ENCODE measurements at regions not wholly inside any gene's neighbourhood (a gene's known extent, or its start where the extent isn't known, plus 50 kb on each side); places are given as distances from the start of the nearest gene placed in this dataset.

GRCh38 chr11:81033779-81034540 is 1593.1 kb upstream of the TENM4 start:
- Mint-ChIP-seq H3K4me3 (no peak overlapping the region), H3K4me1 (ENCODE audit: low read depth) (no peaks in the 10 kb centered on the region), H3K27ac (no peak overlapping the region), H3K9me3 (peaks cover 15% of the 10 kb centered on the region), H3K36me3 (ENCODE audit: low read depth) (no peaks in the 10 kb centered on the region), H3K27me3 (no peaks in the 10 kb centered on the region)
- intact Hi-C loops (cut with micrococcal nuclease) = no loop called here
- ATAC-seq (no peak), DNase-seq (no peak)
- ChIA-PET CTCF (no interaction called here), POLR2A (no interaction called here)
- no peak for TF ChIP-seq CTCF (IDR thresholded peaks at IDR 0.05)

- no peak for TF ChIP-seq CTCF (IDR thresholded peaks at IDR 0.05)
- Mint-ChIP-seq H3K9me3 (peaks cover 13% of the 10 kb centered on the region), H3K27ac (no peak overlapping the region), H3K36me3 (ENCODE audit: low read depth) (no peaks in the 10 kb centered on the region), H3K4me1 (ENCODE audit: low read depth) (no peaks in the 10 kb centered on the region), H3K4me3 (no peak overlapping the region), H3K27me3 (no peaks in the 10 kb centered on the region)
- no peak for ATAC-seq
- intact Hi-C loops (cut with micrococcal nuclease) = no loop called here
- no peak for DNase-seq
- ChIA-PET CTCF (no interaction called here), POLR2A (no interaction called here)
Measured at GRCh38 chr11:81032906-81033305, 1592.1 kb upstream of the TENM4 start.

- Mint-ChIP-seq H3K4me1 (ENCODE audit: low read depth) (no peaks in the 10 kb centered on the region), H3K4me3 (no peak overlapping the region), H3K27ac (no peak overlapping the region), H3K9me3 (peaks cover 3% of the 10 kb centered on the region), H3K36me3 (ENCODE audit: low read depth) (no peaks in the 10 kb centered on the region), H3K27me3 (no peaks in the 10 kb centered on the region)
- TF ChIP-seq CTCF (IDR thresholded peaks at IDR 0.05) = no peak
- ChIA-PET POLR2A (no interaction called here), CTCF (no interaction called here)
- intact Hi-C loops (cut with micrococcal nuclease) = no loop called here
- no peak for DNase-seq
- ATAC-seq = no peak
Measured at GRCh38 chr11:81030186-81030585, 1589.4 kb upstream of the TENM4 start.

GRCh38 chr11:81026032-81026431 is 1585.2 kb upstream of the TENM4 start:
- TF ChIP-seq CTCF (IDR thresholded peaks at IDR 0.05) = no peak
- H3K27ac Mint-ChIP-seq = no peak overlapping the region
- POLR2A ChIA-PET = no interaction called here

GRCh38 chr11:81022057-81022456 is 1581.2 kb upstream of the TENM4 start:
- ATAC-seq (no peak), DNase-seq (no peak)
- TF ChIP-seq CTCF (IDR thresholded peaks at IDR 0.05) = no peak
- intact Hi-C loops (cut with micrococcal nuclease) = no loop called here
- ChIA-PET POLR2A (no interaction called here), CTCF (no interaction called here)
- H3K36me3 Mint-ChIP-seq (ENCODE audit: low read depth) = no peaks in the 10 kb centered on the region
- no peaks in the 10 kb centered on the region for H3K27me3 Mint-ChIP-seq
- no peak overlapping the region for H3K27ac Mint-ChIP-seq
- no peaks in the 10 kb centered on the region for H3K9me3 Mint-ChIP-seq
- no peaks in the 10 kb centered on the region for H3K4me1 Mint-ChIP-seq (ENCODE audit: low read depth)
- H3K4me3 Mint-ChIP-seq = no peak overlapping the region

More at GRCh38 chr11:81026032-81026431, 1585.2 kb upstream of the TENM4 start:
- intact Hi-C loops (cut with micrococcal nuclease) = no loop called here
- Mint-ChIP-seq H3K4me1 (ENCODE audit: low read depth) (no peaks in the 10 kb centered on the region), H3K27me3 (no peaks in the 10 kb centered on the region), H3K9me3 (no peaks in the 10 kb centered on the region), H3K36me3 (ENCODE audit: low read depth) (no peaks in the 10 kb centered on the region), H3K4me3 (no peak overlapping the region)
- ATAC-seq = no peak
- DNase-seq = no peak
- CTCF ChIA-PET = no interaction called here
